A673 (cell line): ENCODE measurements at regions not wholly inside any gene's neighbourhood (a gene's known extent, or its start where the extent isn't known, plus 50 kb on each side); places are given as distances from the start of the nearest gene placed in this dataset.

Source experiments
- BruUV-seq: library from RNA; stranded (reverse); fragments of 400-500 nt; replicated peaks from 2 replicates; lab custom pipeline; 2021; lab: Mats Ljungman, UMichigan
- CTCF ChIA-PET: fragments of 300-600 bp; sonication (Branson Sonifier 250); formaldehyde crosslinking; loops from one replicate; lab custom pipeline; 2022; ENCODE audit warnings: antibody characterized with exemption; lab: Charles Lee
- POLR2A ChIA-PET: fragments of 300-600 bp; sonication (Branson Sonifier 250); formaldehyde crosslinking; loops from one replicate; lab custom pipeline; 2022; ENCODE audit warnings: antibody characterized with exemption; ENCODE audit not compliant: low non-redundant PET; lab: Charles Lee
- DNase-seq: peaks from one replicate; pipeline ENCODE4 v3.0.0-alpha.2; 2015; ENCODE audit warnings: low spot score
- H3K27ac ChIP-seq: fragments of 200-600 bp; sonication (generic); 2 replicates; pipeline ENCODE4 v1.5.1; 2016; ENCODE audit warnings: mixed run types, low read depth, mild to moderate bottlenecking, mixed read lengths, antibody characterized with exemption, low read length; ENCODE audit not compliant: poor library complexity, severe bottlenecking
- H3K27me3 ChIP-seq: fragments of 200-600 bp; sonication (generic); replicated peaks from 2 replicates; pipeline ENCODE4 v1.6.1; 2017; ENCODE audit warnings: mixed run types, low read depth, mild to moderate bottlenecking, mixed read lengths, antibody characterized with exemption, low read length; ENCODE audit not compliant: insufficient read depth, poor library complexity
- H3K36me3 ChIP-seq: fragments of 200-600 bp; sonication (generic); 2 replicates; pipeline ENCODE4 v1.6.1; 2016; ENCODE audit warnings: mixed run types, mild to moderate bottlenecking, mixed read lengths, antibody characterized with exemption, low read length; ENCODE audit not compliant: insufficient read depth, poor library complexity, severe bottlenecking
- H3K4me1 ChIP-seq: fragments of 200-600 bp; sonication (generic); 2 replicates; pipeline ENCODE4 v1.6.1; 2017; ENCODE audit warnings: mixed run types, mild to moderate bottlenecking, mixed read lengths, antibody characterized with exemption, low read length; ENCODE audit not compliant: insufficient read depth, poor library complexity, severe bottlenecking
- H3K4me3 ChIP-seq: fragments of 200-600 bp; sonication (generic); 2 replicates; pipeline ENCODE4 v1.5.1; 2016; ENCODE audit warnings: low read depth, mixed run types, mild to moderate bottlenecking, mixed read lengths, low read length; ENCODE audit not compliant: poor library complexity, severe bottlenecking
- H3K9me3 ChIP-seq: fragments of 200-600 bp; sonication (generic); 2 replicates; pipeline ENCODE4 v1.6.1; 2016; ENCODE audit warnings: mixed run types, low read depth, mild to moderate bottlenecking, mixed read lengths, antibody characterized with exemption, low read length; ENCODE audit not compliant: poor library complexity, severe bottlenecking
- EZH2 ChIP-seq: fragments of 200-600 bp; sonication (generic); IDR thresholded peaks from 2 replicates; pipeline ENCODE4 v1.6.1; 2017; ENCODE audit warnings: borderline replicate concordance, low read depth, mild to moderate bottlenecking, mixed read lengths, antibody characterized with exemption, low read length; ENCODE audit not compliant: poor library complexity, severe bottlenecking
- intact Hi-C: fragments of 100-400 bp; cut with micrococcal nuclease; formaldehyde crosslinking; loops from one replicate; pipeline ENCODE4 v1.10.0; 2022; ENCODE audit not compliant: unreplicated experiment
- TF ChIP-seq, protein P1 (sequence below): fragments of 300-800, 200-600 bp; sonication (generic); conservative IDR thresholded peaks from 2 replicates; pipeline ENCODE4 v1.5.1; 2017; ENCODE audit warnings: low read depth, mild to moderate bottlenecking, antibody characterized with exemption, low read length, moderate library complexity, mixed read lengths

- DNase-seq = no peak
- Histone ChIP-seq H3K9me3 (no peaks in the 10 kb centered on the region), H3K4me3 (no peak overlapping the region), H3K36me3 (no peaks in the 10 kb centered on the region), H3K27ac (no peak overlapping the region), H3K4me1 (peaks cover 4% of the 10 kb centered on the region), H3K27me3 (no peaks in the 10 kb centered on the region)
- BruUV-seq = no TSS peak
- ChIA-PET CTCF (no interaction called here), POLR2A (no interaction called here)
- intact Hi-C loops = no loop called here
- no peak for TF ChIP-seq EZH2
- TF ChIP-seq, protein P1, sequence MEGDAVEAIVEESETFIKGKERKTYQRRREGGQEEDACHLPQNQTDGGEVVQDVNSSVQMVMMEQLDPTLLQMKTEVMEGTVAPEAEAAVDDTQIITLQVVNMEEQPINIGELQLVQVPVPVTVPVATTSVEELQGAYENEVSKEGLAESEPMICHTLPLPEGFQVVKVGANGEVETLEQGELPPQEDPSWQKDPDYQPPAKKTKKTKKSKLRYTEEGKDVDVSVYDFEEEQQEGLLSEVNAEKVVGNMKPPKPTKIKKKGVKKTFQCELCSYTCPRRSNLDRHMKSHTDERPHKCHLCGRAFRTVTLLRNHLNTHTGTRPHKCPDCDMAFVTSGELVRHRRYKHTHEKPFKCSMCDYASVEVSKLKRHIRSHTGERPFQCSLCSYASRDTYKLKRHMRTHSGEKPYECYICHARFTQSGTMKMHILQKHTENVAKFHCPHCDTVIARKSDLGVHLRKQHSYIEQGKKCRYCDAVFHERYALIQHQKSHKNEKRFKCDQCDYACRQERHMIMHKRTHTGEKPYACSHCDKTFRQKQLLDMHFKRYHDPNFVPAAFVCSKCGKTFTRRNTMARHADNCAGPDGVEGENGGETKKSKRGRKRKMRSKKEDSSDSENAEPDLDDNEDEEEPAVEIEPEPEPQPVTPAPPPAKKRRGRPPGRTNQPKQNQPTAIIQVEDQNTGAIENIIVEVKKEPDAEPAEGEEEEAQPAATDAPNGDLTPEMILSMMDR = no peak
Measured at GRCh38 chr14:97025722-97026121, 228.5 kb downstream of the VRK1 start.

DNA sequence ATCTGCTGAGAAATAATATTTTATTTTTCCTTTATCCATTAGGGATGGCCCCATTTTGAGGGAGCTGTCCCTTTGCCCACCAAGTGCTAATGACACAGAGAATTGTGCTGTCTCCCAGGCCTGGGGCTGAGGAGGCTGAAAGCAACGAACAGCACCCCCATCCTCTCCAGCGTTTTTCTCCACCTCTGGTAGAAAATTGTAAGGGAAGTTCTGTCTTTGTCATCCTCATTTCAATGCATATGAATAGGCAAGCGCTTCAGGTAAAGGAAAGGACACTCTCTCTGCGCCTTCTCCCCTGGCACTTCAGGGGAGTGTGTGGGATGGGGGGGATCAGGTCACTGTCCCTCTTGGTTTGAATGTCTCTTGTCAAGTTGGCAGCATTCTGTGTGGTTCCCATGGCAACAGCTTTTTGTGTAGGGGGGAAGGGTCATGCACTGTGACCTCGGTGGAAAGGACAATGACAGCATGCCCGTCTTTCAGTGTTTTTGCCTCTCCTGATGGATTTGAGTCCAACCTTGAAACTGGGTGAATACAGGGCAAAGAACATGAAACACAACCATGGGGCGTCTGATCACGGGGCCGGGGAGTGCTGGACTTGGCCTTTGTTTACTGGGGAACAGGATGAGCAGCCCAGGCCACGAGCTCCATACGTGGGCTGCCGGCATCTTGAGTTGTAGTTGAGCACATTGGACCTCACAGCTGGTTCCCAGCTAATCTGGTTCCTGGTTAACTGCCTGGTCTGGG, 230.2 kb downstream of the VRK1 start:
- Histone ChIP-seq H3K4me1 (peaks cover 4% of the 10 kb centered on the region), H3K27me3 (no peaks in the 10 kb centered on the region), H3K4me3 (no peak overlapping the region), H3K36me3 (no peaks in the 10 kb centered on the region), H3K9me3 (no peaks in the 10 kb centered on the region), H3K27ac (no peak overlapping the region)
- POLR2A ChIA-PET = no interaction called here
- TF ChIP-seq, protein P1 = no peak
- no peak for TF ChIP-seq EZH2
- DNase-seq = no peak
- CTCF ChIA-PET = no interaction called here
- intact Hi-C loops = no loop called here
- no TSS peak for BruUV-seq

DNA sequence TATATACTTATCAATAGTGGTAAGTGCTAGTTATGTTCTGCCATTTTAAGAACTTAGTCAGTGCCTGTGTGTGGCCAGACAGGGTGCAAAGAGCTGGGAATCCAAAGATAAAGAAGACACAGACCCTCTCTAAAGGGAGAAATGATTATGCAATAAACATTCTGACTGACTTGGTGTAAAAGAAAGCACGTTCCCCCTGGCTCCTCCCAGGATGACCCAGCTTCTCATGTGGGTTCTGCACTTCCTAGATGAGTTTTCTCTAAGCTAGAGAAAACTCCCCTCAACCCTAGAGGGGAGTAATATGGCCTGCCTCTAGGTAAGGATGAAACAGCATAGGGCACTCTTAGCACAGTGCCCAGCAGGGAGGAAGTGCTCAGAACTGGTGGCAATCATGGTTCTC, 231.2 kb downstream of the VRK1 start:
- CTCF ChIA-PET = no interaction called here
- Histone ChIP-seq H3K27ac (no peak overlapping the region), H3K27me3 (no peaks in the 10 kb centered on the region), H3K4me3 (no peak overlapping the region), H3K9me3 (no peaks in the 10 kb centered on the region), H3K4me1 (peaks cover 4% of the 10 kb centered on the region), H3K36me3 (no peaks in the 10 kb centered on the region)
- intact Hi-C loops = no loop called here
- no peak for TF ChIP-seq EZH2
- TF ChIP-seq, protein P1 = no peak
- BruUV-seq = no TSS peak
- POLR2A ChIA-PET = no interaction called here
- no peak for DNase-seq
